ENCODE measurements at regions not wholly inside any gene's neighbourhood (a gene's known extent, or its start where the extent isn't known, plus 50 kb on each side); places are given as distances from the start of the nearest gene placed in this dataset.
"Not testable (repeated sequence)": the region's sequence is repeated elsewhere in the genome, so short reads cannot be mapped to it uniquely, and the experiment has no call there.

GRCh38 chr2:90093571-90094270, 1402.2 kb downstream of the RPIA start:
- DNase-seq, result not testable (repeated sequence)

GRCh38 chr2:90097617-90098016, 1406.1 kb downstream of the RPIA start:
- not testable (repeated sequence) for DNase-seq

- DNase-seq, result not testable (repeated sequence)
These were observed 1413.7 kb downstream of the RPIA start for GRCh38 chr2:90105142-90105541.

GRCh38 chr2:90123409-90123808, 1431.9 kb downstream of the RPIA start:
- DNase-seq, result not testable (repeated sequence)

GRCh38 chr2:90139046-90139445, 1447.6 kb downstream of the RPIA start:
- DNase-seq, result not testable (repeated sequence)

GRCh38 chr2:90141558-90141957, 1450.1 kb downstream of the RPIA start:
- DNase-seq, result not testable (repeated sequence)

GRCh38 chr2:90151805-90152204, 1460.3 kb downstream of the RPIA start:
- not testable (repeated sequence) for DNase-seq

- DNase-seq, result not testable (repeated sequence)
These were observed 1479.5 kb downstream of the RPIA start for GRCh38 chr2:90170978-90171377.

- DNase-seq, result not testable (repeated sequence)
These were observed 1481.6 kb downstream of the RPIA start for GRCh38 chr2:90173081-90173480.

- DNase-seq, result not testable (repeated sequence)
These were observed 1488.1 kb downstream of the RPIA start for GRCh38 chr2:90179591-90179990.

GRCh38 chr2:90207454-90208058, 1516.1 kb downstream of the RPIA start:
- DNase-seq, result no peak

GRCh38 chr2:90209009-90209408, 1517.5 kb downstream of the RPIA start:
- DNase-seq, result no peak

GRCh38 chr2:90209806-90210205, 1518.3 kb downstream of the RPIA start:
- DNase-seq, result no peak

GRCh38 chr2:90215880-90216279, 1524.4 kb downstream of the RPIA start:
- DNase-seq, result not testable (repeated sequence)

GRCh38 chr2:90216801-90217200, 1525.3 kb downstream of the RPIA start:
- DNase-seq, result not testable (repeated sequence)

GRCh38 chr2:90218534-90218933, 1527.1 kb downstream of the RPIA start:
- not testable (repeated sequence) for DNase-seq

- not testable (repeated sequence) for DNase-seq
These were observed 1529.3 kb downstream of the RPIA start for GRCh38 chr2:90220623-90221299.

GRCh38 chr2:90221300-90221651, 1529.8 kb downstream of the RPIA start:
- DNase-seq, result no peak

- not testable (repeated sequence) for DNase-seq
These were observed 1533.3 kb downstream of the RPIA start for GRCh38 chr2:90224767-90225166.

- not testable (repeated sequence) for DNase-seq
These were observed 1535.1 kb downstream of the RPIA start for GRCh38 chr2:90226465-90227072.

GRCh38 chr2:90231199-90231598, 1539.7 kb downstream of the RPIA start:
- not testable (repeated sequence) for DNase-seq

GRCh38 chr2:90235452-90235851, 1544.0 kb downstream of the RPIA start:
- DNase-seq, result not testable (repeated sequence)

GRCh38 chr2:90237923-90238361, 1546.5 kb downstream of the RPIA start:
- not testable (repeated sequence) for DNase-seq
